AG09319 (cell line): ENCODE measurements at regions not wholly inside any gene's neighbourhood (a gene's known extent, or its start where the extent isn't known, plus 50 kb on each side); places are given as distances from the start of the nearest gene placed in this dataset.

Experiments used
- DNase-seq: peaks from one replicate; pipeline ENCODE4 v3.0.0-alpha.2; 2010; ENCODE audit warnings: low read depth; ENCODE audit errors: extremely low read depth
- CTCF ChIP-seq: IDR thresholded peaks from 2 replicates; pipeline ENCODE4 v1.5.1; 2011; ENCODE audit warnings: low read depth, mild to moderate bottlenecking, inconsistent platforms, low read length, moderate library complexity

GRCh38 chr4:123068081-123068480, 145.7 kb upstream of the NUDT6 start:
- no peak for TF ChIP-seq CTCF
- no peak for DNase-seq

- no peak for TF ChIP-seq CTCF
- DNase-seq, result no peak
Measured at GRCh38 chr4:123072060-123072459, 149.7 kb upstream of the NUDT6 start.

GRCh38 chr4:123073650-123074049, 151.3 kb upstream of the NUDT6 start:
- no peak for TF ChIP-seq CTCF
- DNase-seq, result no peak

GRCh38 chr4:123077330-123077729, 154.9 kb upstream of the NUDT6 start:
- DNase-seq, result no peak
- no peak for TF ChIP-seq CTCF

GRCh38 chr4:123081971-123082370, 159.6 kb upstream of the NUDT6 start:
- no peak for DNase-seq
- TF ChIP-seq CTCF, result no peak

GRCh38 chr4:123083646-123084045, 161.2 kb upstream of the NUDT6 start:
- no peak for TF ChIP-seq CTCF
- no peak for DNase-seq

- no peak for TF ChIP-seq CTCF
- no peak for DNase-seq
Measured at GRCh38 chr4:123088501-123088900, 166.1 kb upstream of the NUDT6 start.
